HepG2 (cell line): ENCODE measurements at regions not wholly inside any gene's neighbourhood (a gene's known extent, or its start where the extent isn't known, plus 50 kb on each side); places are given as distances from the start of the nearest gene placed in this dataset.

Experiments used
- PCBP2 ChIP-seq: fragments of 200-400 bp; formaldehyde crosslinking; optimal IDR thresholded peaks from 2 replicates; pipeline ENCODE3; 2018; ENCODE audit warnings: low read length, low read depth; ENCODE audit not compliant: poor library complexity, severe bottlenecking
- ZNF598 ChIP-seq: sonication (generic); formaldehyde crosslinking; IDR thresholded peaks from 2 replicates; pipeline ENCODE4 v1.5.1; 2020; ENCODE audit warnings: mild to moderate bottlenecking, missing genetic modification reagents, borderline replicate concordance
- ZNF879 ChIP-seq: sonication (generic); formaldehyde crosslinking; IDR thresholded peaks from 2 replicates; pipeline ENCODE4 v1.8.1; 2023; ENCODE audit warnings: missing genetic modification reagents

DNA sequence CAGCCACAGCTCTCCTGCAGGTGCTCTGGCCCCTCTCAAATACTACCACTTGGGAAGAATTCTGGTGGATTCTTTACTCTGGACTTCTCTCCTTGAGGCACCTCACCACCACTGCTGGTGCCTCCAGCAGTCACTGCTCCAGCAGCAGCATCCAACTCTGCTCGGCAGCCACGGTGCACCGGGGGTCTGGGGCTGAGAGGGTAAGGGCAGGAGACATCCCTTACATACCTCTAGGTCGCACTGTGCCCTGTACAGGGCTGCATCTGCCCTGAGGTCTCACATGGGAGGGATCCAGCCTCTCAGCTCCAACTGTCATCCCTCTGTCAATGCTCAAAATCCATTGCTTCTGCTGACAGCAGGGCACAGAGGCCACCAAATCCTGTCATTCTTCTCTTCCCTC, 588.2 kb downstream of the CDK5RAP2 start:
- no peak for TF ChIP-seq ZNF879
- no peak for TF ChIP-seq PCBP2
- no peak for TF ChIP-seq ZNF598
